Neuronal stem cell (in vitro differentiated cells): ENCODE measurements at regions not wholly inside any gene's neighbourhood (a gene's known extent, or its start where the extent isn't known, plus 50 kb on each side); places are given as distances from the start of the nearest gene placed in this dataset.
"Not testable (repeated sequence)": the region's sequence is repeated elsewhere in the genome, so short reads cannot be mapped to it uniquely, and the experiment has no call there.

Experiments
- DNase-seq: peaks from one replicate; pipeline ENCODE4 v3.0.0-alpha.2; 2013; ENCODE audit warnings: low spot score
- H2AFZ ChIP-seq: one replicate; pipeline ENCODE4 v1.6.1; 2013; ENCODE audit warnings: mild to moderate bottlenecking, low read length, inconsistent platforms
- H2AK5ac ChIP-seq: 2 replicates; pipeline ENCODE4 v1.6.1; 2013; ENCODE audit warnings: low read depth, mild to moderate bottlenecking, inconsistent platforms, low read length, moderate library complexity, mixed read lengths
- H2BK120ac ChIP-seq: 2 replicates; pipeline ENCODE4 v1.6.1; 2013; ENCODE audit warnings: low read depth, mild to moderate bottlenecking, inconsistent platforms, low read length, moderate library complexity, mixed read lengths
- H2BK12ac ChIP-seq: one replicate; pipeline ENCODE4 v1.6.1; 2013; ENCODE audit warnings: low read length, inconsistent platforms
- H2BK15ac ChIP-seq: 2 replicates; pipeline ENCODE4 v1.6.1; 2013; ENCODE audit warnings: mild to moderate bottlenecking, low read length, inconsistent platforms, mixed read lengths
- H2BK5ac ChIP-seq: one replicate; pipeline ENCODE4 v1.6.1; 2013; ENCODE audit warnings: inconsistent platforms, mild to moderate bottlenecking, low read length, moderate library complexity
- H3K14ac ChIP-seq: one replicate; pipeline ENCODE4 v1.6.1; 2013; ENCODE audit warnings: low read length, inconsistent platforms
- H3K18ac ChIP-seq: 2 replicates; pipeline ENCODE4 v1.6.1; 2013; ENCODE audit warnings: low read length, inconsistent platforms
- H3K23ac ChIP-seq: 2 replicates; pipeline ENCODE4 v1.6.1; 2013; ENCODE audit warnings: low read depth, mild to moderate bottlenecking, mixed read lengths, low read length, inconsistent platforms; ENCODE audit not compliant: poor library complexity
- H3K27ac ChIP-seq: replicated peaks from 3 replicates; pipeline ENCODE4 v1.5.1; 2013; ENCODE audit warnings: low read length, inconsistent platforms
- H3K27me3 ChIP-seq, 3 experiments: 2 replicates each; pipeline ENCODE4 v1.6.1; 2013; ENCODE audit warnings: low read length in 3 of 3, mild to moderate bottlenecking in 2 of 3, inconsistent platforms in 1 of 3, low read depth in 1 of 3, mixed read lengths in 1 of 3, moderate library complexity in 1 of 3; ENCODE audit not compliant: control insufficient read depth in 3 of 3, insufficient read depth in 3 of 3
- H3K36me3 ChIP-seq, 2 donors: replicated peaks in 1 of 2; 2 replicates each; pipeline ENCODE4 v1.6.1; 2013; ENCODE audit warnings: low read length in 2 of 2; ENCODE audit not compliant: control insufficient read depth in 2 of 2, insufficient read depth in 2 of 2
- H3K4ac ChIP-seq: 2 replicates; pipeline ENCODE4 v1.6.1; 2013; ENCODE audit warnings: inconsistent platforms, mild to moderate bottlenecking, low read length, moderate library complexity
- H3K4me1 ChIP-seq, 2 donors: 1 replicate in 1 of 2; 2 replicates in 1 of 2; pipeline ENCODE4 v1.6.1; 2013; ENCODE audit warnings: low read length in 2 of 2, low read depth in 1 of 2; ENCODE audit not compliant: control insufficient read depth in 2 of 2, insufficient read depth in 1 of 2
- H3K4me2 ChIP-seq: one replicate; pipeline ENCODE4 v1.6.1; 2013; ENCODE audit warnings: mild to moderate bottlenecking, low read length, inconsistent platforms; ENCODE audit not compliant: insufficient read depth, poor library complexity, severe bottlenecking
- H3K4me3 ChIP-seq, 2 donors: 2 replicates each; pipeline ENCODE4 v1.5.1; 2013; ENCODE audit warnings: low read length in 2 of 2, mild to moderate bottlenecking in 2 of 2, inconsistent platforms in 1 of 2, moderate library complexity in 1 of 2
- H3K79me1 ChIP-seq: one replicate; pipeline ENCODE4 v1.6.1; 2013; ENCODE audit warnings: low read depth, mild to moderate bottlenecking, inconsistent platforms, low read length, moderate library complexity
- H3K9ac ChIP-seq: one replicate; pipeline ENCODE4 v1.6.1; 2013; ENCODE audit warnings: mild to moderate bottlenecking, low read depth, low read length, inconsistent platforms; ENCODE audit not compliant: poor library complexity
- H3K9me3 ChIP-seq, 2 donors: replicated peaks in 1 of 2; 2 replicates each; pipeline versions ENCODE3 to v1.6.1; 2013; ENCODE audit warnings: low read length in 2 of 2, mild to moderate bottlenecking in 2 of 2, inconsistent platforms in 1 of 2, low read depth in 1 of 2, mixed read lengths in 1 of 2, moderate library complexity in 1 of 2; ENCODE audit not compliant: control insufficient read depth in 2 of 2, insufficient read depth in 1 of 2
- H4K8ac ChIP-seq: one replicate; pipeline ENCODE4 v1.6.1; 2013; ENCODE audit warnings: low read depth, mild to moderate bottlenecking, inconsistent platforms, low read length, moderate library complexity
- H4K91ac ChIP-seq: one replicate; pipeline ENCODE4 v1.6.1; 2013; ENCODE audit warnings: low read length, low read depth, mild to moderate bottlenecking, inconsistent platforms; ENCODE audit not compliant: poor library complexity
- WGBS, 2 donors: extraction: QIAGEN DNeasy Blood & Tissue Kit; methylation state at CpG; one replicate each; pipeline ENCODE4 v1.1.7; 2013; ENCODE audit warnings: missing lambda C conversion rate in 2 of 2, mixed read lengths in 1 of 2; ENCODE audit not compliant: insufficient read length in 2 of 2, insufficient replicate concordance in 1 of 2; ENCODE audit errors: extremely low coverage in 2 of 2; 5-methylcytosine and 5-hydroxymethylcytosine counted together

DNA sequence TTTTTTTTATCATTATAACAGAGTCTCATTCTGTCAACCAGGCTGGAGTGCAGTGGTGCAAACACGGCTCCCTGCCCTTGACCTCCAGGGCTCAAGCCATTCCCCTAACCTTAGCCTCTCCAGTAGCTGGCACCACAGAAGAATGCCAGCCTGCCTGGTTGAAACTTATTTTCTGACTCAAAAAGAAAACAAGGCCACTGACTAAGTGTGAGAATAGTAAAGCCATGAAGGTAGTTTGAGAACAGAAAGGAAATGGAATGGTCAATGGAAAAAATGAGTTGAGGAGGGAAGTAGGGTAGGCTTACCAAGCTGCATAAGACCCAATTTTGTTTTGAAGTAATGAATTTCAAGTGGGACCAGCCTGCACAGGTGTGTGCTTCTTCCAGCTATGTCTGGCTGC lies 82.8 kb upstream of the RORB start:
- H2BK120ac ChIP-seq, result no peak overlapping the region

DNA sequence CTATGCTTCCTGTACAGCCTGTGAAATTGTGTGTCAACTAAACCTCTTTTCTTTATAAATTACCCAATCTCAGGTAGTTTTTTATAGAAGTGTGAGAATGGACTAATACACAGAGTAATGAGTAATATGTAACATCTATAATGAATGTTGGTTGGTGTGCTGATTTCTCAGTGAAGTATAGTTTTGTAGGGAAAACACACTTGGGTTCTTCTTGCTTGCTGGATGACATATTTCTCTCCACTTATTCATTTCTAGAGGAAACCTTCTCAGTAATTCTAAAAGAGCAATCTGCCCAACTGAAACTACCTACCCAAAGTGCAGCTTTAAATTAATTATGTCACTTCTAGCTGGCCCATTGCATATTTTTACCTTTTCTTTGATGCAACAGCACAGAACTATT lies 81.1 kb upstream of the RORB start:
- no peak overlapping the region for H3K9ac ChIP-seq
- H3K9me3 ChIP-seq, result no peaks in the 10 kb centered on the region
- H2BK5ac ChIP-seq, result no peak overlapping the region
- H3K27me3 ChIP-seq, result no peaks in the 10 kb centered on the region
- H2AK5ac ChIP-seq, result no peak overlapping the region
- no peak overlapping the region for H4K8ac ChIP-seq
- no peaks in the 10 kb centered on the region for H3K36me3 ChIP-seq
- no peak overlapping the region for H3K27ac ChIP-seq
- peaks cover 0 to 5% of the 10 kb centered on the region in 2 donors for H3K4me1 ChIP-seq
- no peak overlapping the region for H2AFZ ChIP-seq
- H3K23ac ChIP-seq, result no peak overlapping the region
- no peak overlapping the region for H3K14ac ChIP-seq
- no peak overlapping the region for H3K4me3 ChIP-seq
- no peak overlapping the region for H2BK15ac ChIP-seq
- H3K18ac ChIP-seq, result no peak overlapping the region
- H3K4me2 ChIP-seq, result no peak overlapping the region
- H3K4ac ChIP-seq, result no peak overlapping the region
- no peak overlapping the region for H2BK120ac ChIP-seq
- no peaks in the 10 kb centered on the region for H3K79me1 ChIP-seq
- no peak overlapping the region for H4K91ac ChIP-seq
- no peak overlapping the region for H2BK12ac ChIP-seq
- DNase-seq, result no peak

More for the DNA sequence above, 82.8 kb upstream of the RORB start:
- no peak overlapping the region for H3K9ac ChIP-seq
- no peak overlapping the region for H3K14ac ChIP-seq
- H3K27ac ChIP-seq, result no peak overlapping the region
- H3K27me3 ChIP-seq, result no peaks in the 10 kb centered on the region
- no peak overlapping the region for H4K8ac ChIP-seq
- H2AFZ ChIP-seq, result no peak overlapping the region
- H2AK5ac ChIP-seq, result no peak overlapping the region
- H3K18ac ChIP-seq, result no peak overlapping the region
- no peak overlapping the region for H2BK5ac ChIP-seq
- H2BK12ac ChIP-seq, result no peak overlapping the region
- no peak overlapping the region for H2BK15ac ChIP-seq
- WGBS, 2 donors, result no CpG with 5 or more reads among the region's 1 CpG
- no peak overlapping the region for H3K4me2 ChIP-seq
- no peak overlapping the region for H4K91ac ChIP-seq
- H3K4me3 ChIP-seq, result no peak overlapping the region
- no peaks in the 10 kb centered on the region for H3K79me1 ChIP-seq
- H3K23ac ChIP-seq, result no peak overlapping the region
- no peak for DNase-seq
- no peaks in the 10 kb centered on the region for H3K9me3 ChIP-seq
- H3K4me1 ChIP-seq, result peaks cover 0 to 5% of the 10 kb centered on the region in 2 donors
- H3K4ac ChIP-seq, result no peak overlapping the region
- no peaks in the 10 kb centered on the region for H3K36me3 ChIP-seq

DNA sequence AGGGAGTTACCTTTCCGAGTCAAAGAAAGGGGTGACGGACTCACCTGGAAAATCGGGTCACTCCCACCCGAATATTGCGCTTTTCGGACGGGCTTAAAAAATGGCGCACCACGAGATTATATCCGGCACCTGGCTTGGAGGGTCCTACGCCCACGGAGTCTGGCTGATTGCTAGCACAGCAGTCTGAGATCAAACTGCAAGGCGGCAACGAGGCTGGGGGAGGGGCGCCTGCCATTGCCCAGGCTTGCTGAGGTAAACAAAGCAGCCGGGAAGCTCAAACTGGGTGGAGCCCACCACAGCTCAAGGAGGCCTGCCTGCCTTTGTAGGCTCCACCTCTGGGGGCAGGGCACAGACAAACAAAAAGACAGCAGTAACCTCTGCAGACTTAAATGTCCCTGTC lies 72.6 kb upstream of the RORB start:
- WGBS, 2 donors, result no CpG with 5 or more reads among the region's 16 CpGs
- H3K14ac ChIP-seq, H3K36me3 ChIP-seq, H2BK120ac ChIP-seq, DNase-seq, H3K23ac ChIP-seq, H3K27ac ChIP-seq, H2BK15ac ChIP-seq, H3K79me1 ChIP-seq, H2AK5ac ChIP-seq, H3K9ac ChIP-seq, H2BK5ac ChIP-seq, H4K8ac ChIP-seq, H3K18ac ChIP-seq, H3K4me3 ChIP-seq, H3K4me2 ChIP-seq, H3K4ac ChIP-seq, H3K27me3 ChIP-seq, H3K4me1 ChIP-seq, H2AFZ ChIP-seq, H4K91ac ChIP-seq, H3K9me3 ChIP-seq, H2BK12ac ChIP-seq: not testable (repeated sequence)

DNA sequence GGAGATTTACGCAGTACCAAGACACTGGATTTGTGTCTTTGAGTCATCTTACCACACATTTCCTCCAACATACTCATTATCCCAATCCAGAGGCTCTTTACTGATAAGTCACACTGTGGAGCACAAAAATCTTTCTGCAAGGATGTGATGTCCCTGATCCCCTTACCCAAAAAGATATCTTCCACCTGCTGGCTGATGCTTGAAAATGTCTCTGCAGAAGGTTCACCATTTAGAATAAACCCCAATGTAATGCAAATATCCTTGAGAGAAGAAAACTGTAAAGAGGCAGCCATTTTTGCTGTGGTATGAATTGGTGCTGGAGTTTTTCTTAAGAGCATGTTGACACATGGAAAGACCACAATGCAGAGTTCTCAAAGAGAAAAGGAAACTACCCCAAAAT lies 65.7 kb upstream of the RORB start:
- H3K9ac ChIP-seq, result no peak overlapping the region
- no peaks in the 10 kb centered on the region for H3K9me3 ChIP-seq
- no peak overlapping the region for H2BK5ac ChIP-seq
- no peak overlapping the region for H3K23ac ChIP-seq
- no peak overlapping the region for H2BK120ac ChIP-seq
- no peak overlapping the region for H3K4me2 ChIP-seq
- no peak overlapping the region for H3K4me3 ChIP-seq
- no peaks in the 10 kb centered on the region for H3K36me3 ChIP-seq
- H2AK5ac ChIP-seq, result no peak overlapping the region
- H2AFZ ChIP-seq, result no peak overlapping the region
- H4K8ac ChIP-seq, result no peak overlapping the region
- H3K27me3 ChIP-seq, result no peaks in the 10 kb centered on the region
- H2BK15ac ChIP-seq, result no peak overlapping the region
- no peak overlapping the region for H3K14ac ChIP-seq
- no peak overlapping the region for H2BK12ac ChIP-seq
- peaks cover 0 to 3% of the 10 kb centered on the region in 2 donors for H3K4me1 ChIP-seq
- WGBS, 2 donors, result no CpG with 5 or more reads among the region's 1 CpG
- no peaks in the 10 kb centered on the region for H3K79me1 ChIP-seq
- DNase-seq, result no peak
- no peak overlapping the region for H3K27ac ChIP-seq
- no peak overlapping the region for H4K91ac ChIP-seq
- H3K18ac ChIP-seq, result no peak overlapping the region
- H3K4ac ChIP-seq, result no peak overlapping the region
